Esophagus squamous epithelium (tissue), 4 donors: ENCODE measurements at regions not wholly inside any gene's neighbourhood (a gene's known extent, or its start where the extent isn't known, plus 50 kb on each side); places are given as distances from the start of the nearest gene placed in this dataset.

ENCODE experiments used
- POLR2A ChIP-seq, 4 donors: fragments of 450-650 bp; IDR thresholded peaks; one replicate each; pipeline ENCODE4 v1.6.1; 2017; ENCODE audit warnings: antibody characterized with exemption in 4 of 4, mild to moderate bottlenecking in 4 of 4, moderate library complexity in 3 of 4
- TF ChIP-seq, protein P1 (sequence below), 6 experiments: fragments of 450-650 bp in 4 of 6; fragments of 200-600 bp in 2 of 6; sonication (generic) in 2 of 6; IDR thresholded peaks; one replicate each; pipeline ENCODE4 v1.5.1; 2016 to 2019; ENCODE audit warnings: antibody characterized with exemption in 6 of 6, mild to moderate bottlenecking in 4 of 6, moderate library complexity in 4 of 6

DNA sequence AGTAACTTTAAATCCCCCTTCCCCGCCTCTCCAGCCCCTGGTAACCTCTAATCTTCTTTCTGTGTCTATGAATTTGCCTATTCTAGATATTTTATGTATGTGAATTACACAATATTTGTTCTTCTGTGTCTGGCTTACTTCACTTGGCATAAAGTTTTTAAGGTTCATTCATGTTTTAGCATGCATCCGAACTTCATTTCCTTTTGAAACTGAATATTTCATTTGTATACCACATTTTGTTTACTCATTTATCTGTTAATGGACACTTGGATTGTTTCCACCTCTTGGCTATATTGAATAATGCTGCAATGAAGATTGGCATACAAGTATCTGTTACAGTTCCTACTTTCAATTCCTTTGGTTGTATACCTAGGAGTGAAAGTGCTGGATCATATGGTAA lies 205.3 kb downstream of the TM2D1 start:
- TF ChIP-seq, protein P1, sequence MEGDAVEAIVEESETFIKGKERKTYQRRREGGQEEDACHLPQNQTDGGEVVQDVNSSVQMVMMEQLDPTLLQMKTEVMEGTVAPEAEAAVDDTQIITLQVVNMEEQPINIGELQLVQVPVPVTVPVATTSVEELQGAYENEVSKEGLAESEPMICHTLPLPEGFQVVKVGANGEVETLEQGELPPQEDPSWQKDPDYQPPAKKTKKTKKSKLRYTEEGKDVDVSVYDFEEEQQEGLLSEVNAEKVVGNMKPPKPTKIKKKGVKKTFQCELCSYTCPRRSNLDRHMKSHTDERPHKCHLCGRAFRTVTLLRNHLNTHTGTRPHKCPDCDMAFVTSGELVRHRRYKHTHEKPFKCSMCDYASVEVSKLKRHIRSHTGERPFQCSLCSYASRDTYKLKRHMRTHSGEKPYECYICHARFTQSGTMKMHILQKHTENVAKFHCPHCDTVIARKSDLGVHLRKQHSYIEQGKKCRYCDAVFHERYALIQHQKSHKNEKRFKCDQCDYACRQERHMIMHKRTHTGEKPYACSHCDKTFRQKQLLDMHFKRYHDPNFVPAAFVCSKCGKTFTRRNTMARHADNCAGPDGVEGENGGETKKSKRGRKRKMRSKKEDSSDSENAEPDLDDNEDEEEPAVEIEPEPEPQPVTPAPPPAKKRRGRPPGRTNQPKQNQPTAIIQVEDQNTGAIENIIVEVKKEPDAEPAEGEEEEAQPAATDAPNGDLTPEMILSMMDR (IDR thresholded peaks at IDR 0.05): no peak
- no peak for TF ChIP-seq POLR2A (IDR thresholded peaks at IDR 0.05)
